HG03342 (cell line): ENCODE measurements at regions not wholly inside any gene's neighbourhood (a gene's known extent, or its start where the extent isn't known, plus 50 kb on each side); places are given as distances from the start of the nearest gene placed in this dataset.
"Not testable (repeated sequence)": the region's sequence is repeated elsewhere in the genome, so short reads cannot be mapped to it uniquely, and the experiment has no call there.

Source experiments
- ATAC-seq: cut with Tn5 transposase; IDR thresholded peaks from one replicate; pipeline ENCODE4 v1.9.1; 2021; ENCODE audit warnings: mild to moderate bottlenecking, moderate library complexity; ENCODE audit not compliant: unreplicated experiment

DNA sequence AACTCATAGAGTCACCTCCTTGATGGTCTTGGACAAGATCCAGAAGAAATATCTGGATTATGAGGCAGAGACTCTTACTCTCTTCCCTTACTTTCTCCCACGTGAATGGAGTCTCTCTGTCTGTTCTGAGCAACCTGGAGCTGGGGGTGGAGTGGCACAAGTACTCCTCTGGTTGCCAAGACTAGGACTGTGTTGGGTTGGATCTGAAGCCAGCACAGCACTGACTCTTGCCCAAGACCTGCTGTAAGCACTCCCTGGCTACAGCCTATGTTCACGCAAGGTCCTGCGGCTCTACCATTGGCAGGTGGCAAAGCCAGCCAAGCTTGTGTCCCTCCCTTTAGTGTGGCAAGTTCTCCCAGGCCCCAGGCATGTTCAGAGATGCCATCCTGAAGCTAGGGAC is 488.2 kb upstream of the NRG3 start:
- ATAC-seq, result no peak

DNA sequence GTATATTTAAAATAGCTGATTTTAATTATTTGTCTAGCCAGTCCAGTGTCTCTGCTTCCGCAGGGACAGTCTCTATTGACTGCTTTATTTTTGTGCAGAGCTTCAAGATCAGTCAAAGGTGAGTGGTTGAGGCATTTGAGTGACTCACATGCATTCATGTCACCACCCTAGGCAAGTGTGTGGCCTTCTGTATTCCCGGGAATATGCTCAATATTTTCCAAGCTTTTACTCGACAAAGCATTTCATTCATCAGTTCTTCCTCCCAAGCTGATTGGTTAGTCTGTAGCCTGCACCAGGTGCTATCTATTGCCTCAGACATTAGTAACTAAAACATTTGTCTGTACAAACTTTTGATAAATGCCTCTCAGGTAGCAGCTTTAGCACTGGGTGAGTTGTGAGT is 471.5 kb upstream of the NRG3 start:
- no peak for ATAC-seq

DNA sequence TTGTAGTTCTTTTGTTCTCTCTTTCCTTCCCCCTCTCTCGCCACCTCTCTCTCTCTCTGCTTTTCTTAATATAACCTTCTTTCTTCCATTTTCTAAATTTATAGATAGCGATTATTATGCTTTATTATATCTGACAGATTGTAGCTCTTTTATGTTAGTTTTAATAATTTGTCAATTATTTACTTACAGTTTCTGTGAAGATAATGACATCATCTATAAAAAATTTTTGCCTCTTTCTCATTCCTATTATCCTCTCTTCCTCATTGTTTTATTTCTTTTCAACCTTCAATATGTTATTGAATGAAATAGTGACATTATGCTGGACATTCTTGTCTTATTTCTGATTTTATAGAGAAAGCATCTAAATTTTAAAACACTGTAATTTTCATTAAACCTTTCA is 469.6 kb upstream of the NRG3 start:
- ATAC-seq, result no peak

DNA sequence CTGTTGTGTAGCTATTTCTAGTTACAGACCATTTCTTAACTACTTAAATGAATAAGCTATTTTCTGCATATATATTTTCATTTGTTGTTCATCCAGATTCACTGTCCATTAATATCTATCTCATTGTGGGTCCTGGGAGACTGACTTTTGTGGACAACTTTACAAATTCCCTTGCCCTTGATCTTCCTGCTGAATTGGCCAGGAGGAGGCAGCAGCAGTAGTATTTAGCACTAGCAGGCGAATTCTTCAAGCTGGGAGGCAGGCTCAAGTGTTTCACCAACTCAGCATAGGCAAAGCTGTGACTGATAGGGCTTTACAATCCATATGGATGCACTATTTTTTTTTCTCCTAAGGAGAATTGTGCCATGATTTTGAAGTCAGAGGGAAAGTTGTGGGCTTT is 461.0 kb upstream of the NRG3 start:
- no peak for ATAC-seq

GRCh38 chr10:81426722-81427121 is 448.3 kb upstream of the NRG3 start:
- no peak for ATAC-seq

GRCh38 chr10:81428456-81429134 is 446.4 kb upstream of the NRG3 start:
- no peak for ATAC-seq

- ATAC-seq, result no peak
Measured at GRCh38 chr10:81439445-81439844, 435.5 kb upstream of the NRG3 start.

DNA sequence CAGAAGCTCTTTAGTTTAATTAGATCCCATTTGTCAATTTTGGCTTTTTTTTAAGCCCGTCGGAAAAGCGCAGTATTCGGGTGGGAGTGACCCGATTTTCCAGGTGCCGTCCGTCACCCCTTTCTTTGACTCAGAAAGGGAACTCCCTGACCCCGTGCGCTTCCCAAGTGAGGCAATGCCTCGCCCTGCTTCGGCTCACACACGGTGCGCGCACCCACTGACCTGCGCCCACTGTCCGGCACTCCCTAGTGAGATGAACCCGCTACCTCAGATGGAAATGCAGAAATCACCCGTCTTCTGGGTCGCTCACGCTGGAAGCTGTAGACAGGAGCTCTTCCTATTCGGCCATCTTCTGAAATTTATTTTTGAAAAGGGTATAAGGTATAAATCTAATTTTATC is 433.4 kb upstream of the NRG3 start:
- not testable (repeated sequence) for ATAC-seq

GRCh38 chr10:81444242-81444929 is 430.6 kb upstream of the NRG3 start:
- ATAC-seq, result no peak

DNA sequence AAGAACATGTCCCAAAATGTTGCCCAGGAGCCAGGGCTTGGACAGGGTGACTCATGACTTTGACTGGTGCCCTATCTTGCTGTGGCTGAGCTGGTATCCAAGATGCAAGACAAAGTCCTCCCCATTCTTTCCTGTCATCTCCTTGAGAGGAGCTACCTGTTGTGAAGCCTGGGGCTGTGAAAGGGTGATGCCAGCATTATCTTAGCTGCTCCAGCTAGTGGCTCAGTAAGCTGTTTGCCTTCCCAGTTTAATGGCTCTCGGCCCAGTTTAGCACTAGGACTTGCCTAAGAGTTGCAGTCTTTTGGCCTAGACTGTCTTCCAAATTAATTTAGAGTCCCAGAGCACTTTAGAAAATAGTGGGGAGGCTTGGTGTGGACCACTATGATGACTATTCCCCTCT is 424.3 kb upstream of the NRG3 start:
- no peak for ATAC-seq

GRCh38 chr10:81472927-81473470 is 402.0 kb upstream of the NRG3 start:
- ATAC-seq, result no peak

- no peak for ATAC-seq
Measured at GRCh38 chr10:81473755-81474154, 401.2 kb upstream of the NRG3 start.

DNA sequence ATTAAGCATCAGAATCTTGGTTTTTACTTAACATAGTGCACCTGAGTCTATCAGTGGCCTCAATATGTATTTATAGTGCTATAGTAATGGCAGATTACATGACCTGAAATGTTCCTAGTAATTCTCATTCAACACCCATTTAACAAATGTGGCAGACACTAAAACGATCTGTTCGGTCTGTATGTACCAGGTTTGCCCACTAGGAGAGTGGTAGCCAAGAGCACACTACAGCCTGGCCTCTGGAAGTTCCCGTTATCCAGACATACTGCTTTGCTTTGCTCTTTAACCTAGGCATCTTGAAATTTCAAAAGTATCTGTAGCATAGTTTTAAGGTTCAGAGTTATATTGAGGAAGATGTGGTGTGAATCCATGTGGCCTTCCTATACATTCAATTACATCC is 395.7 kb upstream of the NRG3 start:
- ATAC-seq, result no peak

- no peak for ATAC-seq
Measured at GRCh38 chr10:81496626-81497025, 378.4 kb upstream of the NRG3 start.

- ATAC-seq, result no peak
Measured at GRCh38 chr10:81498011-81498551, 376.9 kb upstream of the NRG3 start.

- ATAC-seq, result no peak
Measured at GRCh38 chr10:81502677-81503359, 372.2 kb upstream of the NRG3 start.

DNA sequence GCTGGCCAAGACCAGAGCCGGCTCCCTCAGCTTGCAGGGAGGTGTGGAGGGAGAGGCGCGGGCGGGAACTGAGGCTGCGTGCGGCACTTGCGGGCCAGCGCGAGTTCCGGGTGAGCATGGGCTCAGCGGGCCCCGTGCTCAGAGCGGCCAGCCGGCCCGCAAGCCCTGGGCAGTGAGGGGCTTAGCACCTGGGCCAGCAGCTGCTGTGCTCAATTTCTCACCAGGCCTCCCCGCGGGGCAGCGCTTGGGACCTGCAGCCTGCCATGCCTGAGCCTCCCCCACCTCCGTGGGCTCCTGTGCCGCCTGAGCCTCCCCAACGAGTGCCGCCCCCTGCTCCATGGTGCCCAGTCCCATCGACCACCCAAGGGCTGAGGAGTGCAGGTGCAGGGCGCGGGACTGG is 369.2 kb upstream of the NRG3 start:
- not testable (repeated sequence) for ATAC-seq

DNA sequence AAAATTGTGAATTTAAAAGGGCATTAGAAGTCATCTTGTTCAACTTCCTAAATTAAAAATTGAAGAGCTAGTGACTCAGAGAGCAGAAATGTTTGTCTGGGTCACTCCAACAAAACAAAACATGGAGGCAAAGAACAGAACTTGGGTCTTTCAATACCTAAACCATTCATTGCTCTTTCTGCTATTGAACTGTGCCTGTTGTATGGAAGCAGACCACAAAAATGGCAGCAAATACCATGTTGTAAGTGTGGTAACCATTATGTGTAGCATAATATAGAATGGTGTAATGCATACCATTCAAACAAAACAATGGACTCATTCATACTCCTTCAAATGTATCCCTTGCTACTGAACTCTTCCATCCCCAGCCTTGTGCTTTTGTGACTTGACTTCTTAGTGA is 360.2 kb upstream of the NRG3 start:
- no peak for ATAC-seq

GRCh38 chr10:81520688-81521087 is 354.3 kb upstream of the NRG3 start:
- no peak for ATAC-seq

GRCh38 chr10:81524467-81524866 is 350.5 kb upstream of the NRG3 start:
- ATAC-seq, result no peak

GRCh38 chr10:81532403-81532802 is 342.6 kb upstream of the NRG3 start:
- no peak for ATAC-seq

GRCh38 chr10:81534991-81535390 is 340.0 kb upstream of the NRG3 start:
- ATAC-seq, result no peak
